NT2/D1 (cell line): ENCODE measurements at regions not wholly inside any gene's neighbourhood (a gene's known extent, or its start where the extent isn't known, plus 50 kb on each side); places are given as distances from the start of the nearest gene placed in this dataset.

Experiments
- YY1 ChIP-seq: IDR thresholded peaks from 2 replicates; pipeline ENCODE4 v1.6.1; 2011; ENCODE audit not compliant: insufficient read length, insufficient read depth
- ZNF274 ChIP-seq: IDR thresholded peaks from 2 replicates; pipeline ENCODE4 v1.6.1; 2011; ENCODE audit warnings: mild to moderate bottlenecking, low read depth, low read length

GRCh38 chr22:27329131-27329850 lies 472.3 kb downstream of the MN1 start:
- TF ChIP-seq YY1 (no peak), ZNF274 (no peak)
